ENCODE measurements at regions not wholly inside any gene's neighbourhood (a gene's known extent, or its start where the extent isn't known, plus 50 kb on each side); places are given as distances from the start of the nearest gene placed in this dataset.

GRCh38 chr15:31523655-31524049, 197.0 kb downstream of the KLF13 start:
- TF ChIP-seq, protein P1, sequence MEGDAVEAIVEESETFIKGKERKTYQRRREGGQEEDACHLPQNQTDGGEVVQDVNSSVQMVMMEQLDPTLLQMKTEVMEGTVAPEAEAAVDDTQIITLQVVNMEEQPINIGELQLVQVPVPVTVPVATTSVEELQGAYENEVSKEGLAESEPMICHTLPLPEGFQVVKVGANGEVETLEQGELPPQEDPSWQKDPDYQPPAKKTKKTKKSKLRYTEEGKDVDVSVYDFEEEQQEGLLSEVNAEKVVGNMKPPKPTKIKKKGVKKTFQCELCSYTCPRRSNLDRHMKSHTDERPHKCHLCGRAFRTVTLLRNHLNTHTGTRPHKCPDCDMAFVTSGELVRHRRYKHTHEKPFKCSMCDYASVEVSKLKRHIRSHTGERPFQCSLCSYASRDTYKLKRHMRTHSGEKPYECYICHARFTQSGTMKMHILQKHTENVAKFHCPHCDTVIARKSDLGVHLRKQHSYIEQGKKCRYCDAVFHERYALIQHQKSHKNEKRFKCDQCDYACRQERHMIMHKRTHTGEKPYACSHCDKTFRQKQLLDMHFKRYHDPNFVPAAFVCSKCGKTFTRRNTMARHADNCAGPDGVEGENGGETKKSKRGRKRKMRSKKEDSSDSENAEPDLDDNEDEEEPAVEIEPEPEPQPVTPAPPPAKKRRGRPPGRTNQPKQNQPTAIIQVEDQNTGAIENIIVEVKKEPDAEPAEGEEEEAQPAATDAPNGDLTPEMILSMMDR (IDR thresholded peaks at IDR 0.05; ENCODE audit: low read depth, low read length) = no peak
- TF ChIP-seq EZH2phosphoT487 (IDR thresholded peaks at IDR 0.05; ENCODE audit: low read depth) = no peak
